GM21737 (cell line): ENCODE measurements at regions not wholly inside any gene's neighbourhood (a gene's known extent, or its start where the extent isn't known, plus 50 kb on each side); places are given as distances from the start of the nearest gene placed in this dataset.

Source experiments
- ATAC-seq: cut with Tn5 transposase; IDR thresholded peaks from one replicate; pipeline ENCODE4 v1.9.1; 2021; ENCODE audit warnings: mild to moderate bottlenecking, moderate library complexity; ENCODE audit not compliant: unreplicated experiment

- no peak for ATAC-seq
Observed at GRCh38 chr1:55957276-55957675, 622.1 kb downstream of the PLPP3 start.

GRCh38 chr1:55955016-55955621, 624.2 kb downstream of the PLPP3 start:
- ATAC-seq, result no peak

DNA sequence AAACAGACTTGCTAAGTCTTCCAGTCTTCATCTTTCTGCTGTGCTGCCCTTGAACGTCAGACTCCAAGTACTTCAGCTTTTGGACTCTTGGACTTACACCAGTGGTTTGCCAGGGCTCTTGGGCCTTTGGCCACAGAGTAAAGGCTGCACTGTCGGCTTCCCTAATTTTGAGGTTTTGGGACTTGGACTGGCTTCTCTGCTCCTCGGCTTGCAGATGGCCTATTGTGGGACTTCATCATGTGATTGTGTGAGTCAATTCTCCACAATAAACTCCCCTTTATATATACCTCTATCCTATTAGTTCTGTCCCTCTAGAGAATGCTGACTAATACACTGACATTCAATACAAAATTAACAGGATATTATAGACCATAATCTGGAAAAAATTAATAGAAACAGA, 628.1 kb downstream of the PLPP3 start:
- no peak for ATAC-seq

GRCh38 chr1:55947446-55947845, 631.9 kb downstream of the PLPP3 start:
- no peak for ATAC-seq

GRCh38 chr1:55943721-55944435, 635.5 kb downstream of the PLPP3 start:
- ATAC-seq, result no peak

DNA sequence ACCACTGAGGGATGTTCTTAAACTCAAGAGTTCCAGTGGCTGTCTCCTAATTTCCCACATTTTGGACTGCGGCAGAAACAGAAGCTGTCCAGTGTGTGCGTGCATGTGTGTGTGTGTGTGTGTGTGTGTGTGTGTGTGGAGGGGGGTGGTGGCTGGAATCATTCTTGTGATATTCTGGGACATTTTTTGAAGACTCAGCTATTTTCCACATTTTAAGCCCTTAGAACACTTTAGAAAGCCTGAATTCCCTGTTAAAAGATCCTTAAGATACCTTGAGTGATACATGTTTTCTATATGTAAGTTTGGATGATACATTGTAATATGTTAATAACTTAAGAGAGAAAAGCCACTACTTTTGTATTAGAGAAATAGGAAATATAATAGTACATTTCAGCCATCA, 636.4 kb downstream of the PLPP3 start:
- ATAC-seq, result no peak

- no peak for ATAC-seq
Observed at GRCh38 chr1:55939866-55940265, 639.5 kb downstream of the PLPP3 start.

- no peak for ATAC-seq
Observed at GRCh38 chr1:55938861-55939260, 640.5 kb downstream of the PLPP3 start.

- no peak for ATAC-seq
Observed at GRCh38 chr1:55938376-55938850, 641.0 kb downstream of the PLPP3 start.

DNA sequence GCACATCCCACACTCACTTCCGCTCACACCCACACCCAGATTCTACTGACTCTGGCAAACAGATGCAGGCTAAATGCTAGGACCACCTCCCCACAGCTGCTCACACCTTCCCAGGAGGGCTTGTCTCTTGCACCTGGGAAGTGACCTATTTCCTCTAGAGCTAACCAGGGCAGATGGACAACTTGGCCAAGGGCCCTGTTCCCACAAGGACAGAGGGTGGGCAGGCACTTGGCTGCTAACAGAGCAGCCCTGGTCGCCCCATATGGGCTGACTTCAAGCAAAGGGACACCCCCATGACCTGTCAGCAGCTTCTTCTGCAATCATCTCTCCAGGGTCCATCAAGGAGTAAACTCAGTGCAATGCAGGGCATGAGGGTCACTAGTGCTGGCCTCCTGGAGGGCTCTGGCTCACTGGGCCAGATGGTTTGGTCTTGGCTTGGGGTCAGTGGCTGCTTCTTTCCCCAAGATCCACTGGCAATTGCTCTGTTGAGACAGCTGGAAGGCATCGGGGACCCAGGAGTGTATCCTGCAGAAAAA, 641.5 kb downstream of the PLPP3 start:
- ATAC-seq, result no peak

GRCh38 chr1:55935236-55935635, 644.1 kb downstream of the PLPP3 start:
- no peak for ATAC-seq

DNA sequence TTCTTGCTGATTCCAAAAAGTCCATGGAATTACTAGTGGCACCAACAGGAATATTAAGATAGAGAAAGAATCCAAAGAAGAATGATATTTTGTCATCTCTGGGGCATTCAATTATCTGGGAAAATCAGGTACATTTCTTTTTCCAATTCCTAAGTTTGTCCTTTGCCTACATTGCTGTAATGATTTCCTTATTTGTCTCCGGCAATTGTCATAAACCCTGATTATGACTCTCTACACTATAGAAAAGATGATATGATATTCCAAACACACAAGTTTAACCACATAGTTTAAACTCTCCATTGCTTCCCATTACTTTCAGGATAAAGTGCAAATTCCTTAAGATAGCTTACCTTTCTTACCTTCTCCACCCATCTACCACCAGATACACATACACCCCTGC, 647.0 kb downstream of the PLPP3 start:
- ATAC-seq, result no peak

DNA sequence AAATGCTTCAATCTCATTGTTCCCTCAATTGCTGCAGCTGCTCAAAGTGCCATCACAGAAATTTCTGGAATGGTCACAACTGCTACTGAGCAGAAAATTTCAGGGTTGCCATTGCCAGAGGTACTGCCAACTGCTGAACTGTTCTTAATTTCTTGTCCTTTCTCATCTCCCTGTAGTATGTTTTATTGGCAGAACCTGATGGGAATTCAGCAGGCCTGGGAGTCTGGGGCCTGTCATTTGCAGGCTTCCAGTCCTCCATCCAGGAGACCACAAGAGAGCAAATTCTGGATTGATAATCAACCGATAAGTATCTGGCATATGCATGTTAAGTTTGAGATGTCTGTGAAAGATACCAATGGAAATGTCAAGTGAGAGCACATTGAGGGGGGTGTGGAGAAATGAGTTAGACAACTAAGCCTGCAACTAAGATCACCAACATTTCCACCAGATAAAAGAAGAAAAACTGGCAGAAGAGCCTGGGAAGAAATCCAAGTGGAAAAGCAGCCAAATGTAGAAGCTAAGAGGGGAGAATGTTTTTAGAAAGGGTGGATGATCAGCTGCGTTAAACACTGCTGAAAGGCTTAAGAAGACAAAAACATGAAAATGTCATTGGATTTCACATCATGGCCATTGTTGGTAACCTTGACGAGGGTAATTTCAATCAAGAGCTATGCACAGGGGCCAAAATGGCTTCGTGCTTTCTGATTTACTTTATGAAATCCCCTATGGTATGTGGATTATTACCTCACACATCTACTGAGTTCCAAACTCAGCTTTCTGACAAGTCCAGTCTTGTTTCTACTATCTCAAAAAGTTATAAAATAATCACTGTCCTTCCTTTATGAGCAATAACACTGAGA, 648.1 kb downstream of the PLPP3 start:
- no peak for ATAC-seq

DNA sequence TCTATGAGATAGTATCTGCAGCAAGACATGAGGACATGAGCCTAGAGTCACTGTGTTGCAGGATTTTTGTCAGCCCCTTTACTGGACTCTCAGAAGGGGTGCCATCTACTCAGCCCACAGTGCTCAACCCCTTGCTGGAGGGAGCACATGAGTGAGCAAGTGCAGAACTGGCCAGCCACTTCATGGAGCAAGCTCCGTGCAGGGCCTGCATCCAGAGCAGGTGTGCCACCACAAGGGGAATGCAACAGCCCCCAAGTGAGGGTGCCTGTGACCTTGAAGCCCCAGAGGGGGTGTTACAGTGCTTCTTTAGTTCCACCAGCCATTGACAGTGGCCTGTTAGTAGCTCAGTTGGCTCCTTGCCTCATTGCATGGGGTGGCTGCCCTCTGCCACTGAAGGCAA, 649.7 kb downstream of the PLPP3 start:
- ATAC-seq, result no peak

- no peak for ATAC-seq
Observed at GRCh38 chr1:55928576-55928975, 650.8 kb downstream of the PLPP3 start.

GRCh38 chr1:55927702-55928290, 651.6 kb downstream of the PLPP3 start:
- no peak for ATAC-seq

DNA sequence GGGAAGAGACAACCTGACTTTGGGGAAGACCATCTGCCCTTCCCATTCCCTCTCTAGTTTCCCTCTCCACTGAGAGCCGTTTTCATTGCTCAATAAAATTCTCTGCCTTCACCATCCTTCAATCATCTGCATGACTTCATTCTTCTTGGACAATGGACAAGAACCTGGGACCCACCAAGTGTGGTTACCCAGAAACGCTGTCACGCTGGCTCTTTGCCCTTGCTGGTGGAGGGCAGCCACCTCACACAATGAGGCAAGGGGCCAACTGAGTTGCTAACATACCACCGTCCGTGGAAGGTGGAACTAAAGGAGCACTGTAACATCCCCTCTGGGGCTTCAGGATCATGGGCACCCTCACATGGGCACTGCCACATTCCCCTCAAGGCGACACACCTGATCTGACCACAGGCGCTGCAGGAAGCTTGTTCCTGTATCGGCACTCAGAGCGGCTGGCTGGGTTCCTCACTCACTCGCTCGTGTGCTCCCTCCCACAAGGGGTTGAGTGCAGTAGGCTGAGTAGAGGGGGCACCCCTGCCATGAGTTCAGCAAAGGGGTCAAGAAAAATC, 652.4 kb downstream of the PLPP3 start:
- no peak for ATAC-seq

DNA sequence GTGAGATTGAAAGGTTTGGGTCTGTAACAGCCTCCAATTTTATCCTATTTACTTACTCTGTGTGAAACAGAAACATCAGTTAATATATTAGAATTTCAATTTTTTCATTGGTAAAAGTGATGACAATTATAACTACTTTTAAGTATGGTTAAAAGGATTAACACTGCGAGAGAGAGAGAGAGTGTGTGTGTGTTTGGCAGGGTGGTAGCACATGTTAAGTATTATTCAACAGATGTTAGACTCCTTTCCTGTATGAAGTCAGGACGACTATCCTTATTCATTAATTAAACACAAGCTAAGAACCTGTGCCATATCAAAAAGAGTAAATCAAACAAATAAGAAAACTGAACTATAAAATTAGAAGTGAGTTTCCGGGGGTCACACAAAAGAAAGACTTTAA, 662.5 kb downstream of the PLPP3 start:
- ATAC-seq, result no peak

DNA sequence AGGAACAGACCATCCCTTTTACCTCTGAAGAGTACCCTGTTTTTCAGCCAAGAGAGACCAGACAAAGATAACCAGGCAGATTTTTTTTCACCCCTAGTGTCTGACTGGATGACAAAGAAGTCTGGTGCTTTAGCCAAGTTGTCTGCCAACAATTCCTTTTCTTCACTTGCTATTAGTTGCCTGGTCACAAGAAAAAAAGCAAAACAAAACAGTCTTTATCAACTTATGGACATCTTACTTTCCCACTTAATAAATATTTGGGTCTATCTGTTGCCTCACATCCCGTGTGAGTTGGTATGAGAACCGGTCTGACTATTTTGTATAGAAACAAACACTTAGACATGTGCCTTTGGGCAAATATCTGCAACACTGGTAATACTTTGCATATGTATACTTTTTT, 662.9 kb downstream of the PLPP3 start:
- no peak for ATAC-seq

- no peak for ATAC-seq
Observed at GRCh38 chr1:55913565-55913964, 665.8 kb downstream of the PLPP3 start.

GRCh38 chr1:55912438-55912837, 666.9 kb downstream of the PLPP3 start:
- ATAC-seq, result no peak
